B cell (primary cell): ENCODE measurements at regions not wholly inside any gene's neighbourhood (a gene's known extent, or its start where the extent isn't known, plus 50 kb on each side); places are given as distances from the start of the nearest gene placed in this dataset.
"Not testable (repeated sequence)": the region's sequence is repeated elsewhere in the genome, so short reads cannot be mapped to it uniquely, and the experiment has no call there.

ENCODE experiments used
- ATAC-seq: fragments of 200-7000 bp; cut with Tn5 transposase; one replicate; pipeline ENCODE4 v1.10.0; 2021; ENCODE audit warnings: low read depth, mild to moderate bottlenecking, moderate number of reproducible peaks, moderate library complexity
- CTCF ChIA-PET: fragments of 350-600 bp; sonication (Branson Sonifier 250); formaldehyde crosslinking; loops from one replicate; lab custom pipeline; 2021; ENCODE audit warnings: antibody characterized with exemption, inconsistent platforms; lab: Charles Lee
- POLR2A ChIA-PET: fragments of 350-600 bp; sonication (Branson Sonifier 250); formaldehyde crosslinking; loops from one replicate; lab custom pipeline; 2021; ENCODE audit warnings: antibody characterized with exemption; lab: Charles Lee
- DNase-seq: peaks from one replicate; pipeline ENCODE4 v3.0.0; 2013
- H2AFZ ChIP-seq: 2 replicates; pipeline ENCODE4 v1.6.1; 2012; ENCODE audit warnings: mild to moderate bottlenecking, low read depth, low read length; ENCODE audit not compliant: insufficient read depth, poor library complexity, severe bottlenecking
- H3K27ac ChIP-seq, 2 donors: 1 replicate in 1 of 2; 2 replicates in 1 of 2; pipeline ENCODE4 v1.5.1; 2012 to 2013; ENCODE audit warnings: low read length in 2 of 2, mild to moderate bottlenecking in 2 of 2, moderate library complexity in 1 of 2
- H3K27me3 ChIP-seq, 4 experiments: fragments of 200-600 bp in 1 of 4; sonication (generic) in 1 of 4; replicated peaks in 1 of 4; 1 replicate in 2 of 4; 2 replicates in 2 of 4; pipeline versions ENCODE4 v1.6.1 to v1.7.0; 2013 to 2016; ENCODE audit warnings: low read length in 3 of 4, mild to moderate bottlenecking in 2 of 4, mixed read lengths in 1 of 4, moderate library complexity in 1 of 4; ENCODE audit not compliant: insufficient read depth in 4 of 4, control insufficient read depth in 3 of 4; ENCODE audit errors: control extremely low read depth in 1 of 4
- H3K36me3 ChIP-seq, 2 experiments: replicated peaks in 1 of 2; 1 replicate in 1 of 2; 2 replicates in 1 of 2; pipeline versions ENCODE4 v1.6.1 to v1.7.1; 2013; ENCODE audit warnings: low read length in 1 of 2; ENCODE audit not compliant: insufficient read depth in 2 of 2, control insufficient read depth in 1 of 2; ENCODE audit errors: control extremely low read depth in 1 of 2, extremely low read depth in 1 of 2
- H3K4me1 ChIP-seq, 2 donors: fragments of 200-600 bp in 1 of 2; sonication (generic) in 1 of 2; 1 replicate in 1 of 2; 2 replicates in 1 of 2; pipeline versions ENCODE4 v1.5.1 to v1.6.1; 2013 to 2017; ENCODE audit warnings: low read length in 2 of 2; ENCODE audit not compliant: control insufficient read depth in 2 of 2, insufficient read depth in 2 of 2
- H3K4me2 ChIP-seq: replicated peaks from 2 replicates; pipeline ENCODE3; 2012; ENCODE audit warnings: mild to moderate bottlenecking, low read depth, low read length; ENCODE audit not compliant: poor library complexity, severe bottlenecking
- H3K4me3 ChIP-seq, 5 experiments: fragments of 200-600 bp in 1 of 5; sonication (generic) in 1 of 5; 1 replicate in 3 of 5; 2 replicates in 2 of 5; pipeline versions ENCODE4 v1.5.1 to v1.7.0; 2011 to 2016; ENCODE audit warnings: low read length in 4 of 5, mild to moderate bottlenecking in 4 of 5, low read depth in 2 of 5, control low read depth in 1 of 5, moderate library complexity in 1 of 5; ENCODE audit not compliant: insufficient read depth in 1 of 5; ENCODE audit errors: control extremely low read depth in 1 of 5, extremely low read depth in 1 of 5
- H3K79me2 ChIP-seq: fragments of 200-600 bp; sonication (generic); one replicate; pipeline ENCODE4 v1.6.0; 2016; ENCODE audit warnings: low read length; ENCODE audit not compliant: control insufficient read depth, insufficient read depth
- H3K9ac ChIP-seq: fragments of 200-600 bp; sonication (generic); 2 replicates; pipeline ENCODE4 v1.6.1; 2017; ENCODE audit warnings: mild to moderate bottlenecking, low read length, moderate library complexity
- H3K9me3 ChIP-seq, 3 donors: one replicate each; pipeline versions ENCODE4 v1.6.1 to v1.7.1; 2013; ENCODE audit warnings: low read length in 2 of 3; ENCODE audit not compliant: control insufficient read depth in 2 of 3, insufficient read depth in 1 of 3; ENCODE audit errors: control extremely low read depth in 1 of 3
- H4K20me1 ChIP-seq: 2 replicates; pipeline ENCODE4 v1.6.0; 2012; ENCODE audit warnings: mild to moderate bottlenecking, low read length; ENCODE audit not compliant: insufficient read depth, control insufficient read depth, poor library complexity, severe bottlenecking
- H3K27ac Mint-ChIP-seq: one replicate; pipeline ENCODE4 v1.8.0; 2021; ENCODE audit warnings: mixed read lengths
- H3K27me3 Mint-ChIP-seq: one replicate; pipeline ENCODE4 v1.8.0; 2021; ENCODE audit warnings: mixed read lengths
- H3K4me1 Mint-ChIP-seq: one replicate; pipeline ENCODE4 v1.8.0; 2021; ENCODE audit warnings: mixed read lengths
- H3K4me3 Mint-ChIP-seq: one replicate; pipeline ENCODE4 v1.8.0; 2021; ENCODE audit warnings: mixed read lengths
- H3K9me3 Mint-ChIP-seq: one replicate; pipeline ENCODE4 v1.8.0; 2022; ENCODE audit warnings: mixed read lengths; ENCODE audit not compliant: insufficient read depth
- EZH2 ChIP-seq: IDR thresholded peaks from 2 replicates; pipeline ENCODE4 v1.6.1; 2012; ENCODE audit warnings: borderline replicate concordance, low read depth, mild to moderate bottlenecking, moderate library complexity, low read length; ENCODE audit not compliant: insufficient read depth, poor library complexity, severe bottlenecking
- whole genome bisulfite sequencing: methylation state at CpG from one replicate; pipeline ENCODE4 v1.1.5; 2013; ENCODE audit warnings: missing lambda C conversion rate; ENCODE audit not compliant: insufficient coverage; 5-methylcytosine and 5-hydroxymethylcytosine counted together
- intact Hi-C: fragments of 100-400 bp; cut with micrococcal nuclease; formaldehyde crosslinking; loops from one replicate; pipeline ENCODE4 v1.10.0; 2022
- TF ChIP-seq, protein P1 (sequence below): fragments of 200-600 bp; IDR thresholded peaks from one replicate; pipeline ENCODE4 v1.8.0; 2022; ENCODE audit warnings: antibody characterized with exemption, mild to moderate bottlenecking

DNA sequence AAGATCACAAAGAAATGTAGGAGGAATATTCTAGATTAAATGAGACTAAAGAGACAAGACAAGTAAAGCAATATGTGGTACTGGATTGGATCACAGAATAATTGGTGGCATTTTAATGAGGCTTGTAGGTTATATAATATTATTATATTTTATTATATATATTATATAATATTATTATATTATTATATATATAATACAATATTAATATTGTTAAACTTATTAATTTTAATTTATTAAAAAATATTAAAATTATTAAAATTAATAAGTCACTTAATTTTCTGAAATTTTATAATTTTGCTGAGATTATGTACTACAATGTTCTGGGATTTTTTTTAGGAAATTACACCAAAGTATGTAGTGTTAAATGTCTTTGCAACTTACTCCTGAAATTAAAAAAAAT is 311.9 kb downstream of the COL11A1 start:
- no peaks in the 10 kb centered on the region for H3K4me1 ChIP-seq
- H2AFZ ChIP-seq, result no peak overlapping the region
- H4K20me1 ChIP-seq, result no peaks in the 10 kb centered on the region
- POLR2A ChIA-PET, result no interaction called here
- ATAC-seq (no peak), DNase-seq (no peak)
- H3K9ac ChIP-seq, result no peak overlapping the region
- Mint-ChIP-seq H3K27ac (no peak overlapping the region), H3K27me3 (no peaks in the 10 kb centered on the region), H3K4me3 (no peak overlapping the region), H3K9me3 (peaks cover 2% of the 10 kb centered on the region), H3K4me1 (no peaks in the 10 kb centered on the region)
- H3K27ac ChIP-seq, result no peak overlapping the region
- H3K4me2 ChIP-seq, result no peak overlapping the region
- H3K9me3 ChIP-seq, result no peaks in the 10 kb centered on the region
- CTCF ChIA-PET, result no interaction called here
- H3K36me3 ChIP-seq, result no peaks in the 10 kb centered on the region
- no peak overlapping the region for H3K4me3 ChIP-seq
- H3K27me3 ChIP-seq, result no peaks in the 10 kb centered on the region
- H3K79me2 ChIP-seq, result no peaks in the 10 kb centered on the region
- no peak for TF ChIP-seq EZH2
- TF ChIP-seq, protein P1, sequence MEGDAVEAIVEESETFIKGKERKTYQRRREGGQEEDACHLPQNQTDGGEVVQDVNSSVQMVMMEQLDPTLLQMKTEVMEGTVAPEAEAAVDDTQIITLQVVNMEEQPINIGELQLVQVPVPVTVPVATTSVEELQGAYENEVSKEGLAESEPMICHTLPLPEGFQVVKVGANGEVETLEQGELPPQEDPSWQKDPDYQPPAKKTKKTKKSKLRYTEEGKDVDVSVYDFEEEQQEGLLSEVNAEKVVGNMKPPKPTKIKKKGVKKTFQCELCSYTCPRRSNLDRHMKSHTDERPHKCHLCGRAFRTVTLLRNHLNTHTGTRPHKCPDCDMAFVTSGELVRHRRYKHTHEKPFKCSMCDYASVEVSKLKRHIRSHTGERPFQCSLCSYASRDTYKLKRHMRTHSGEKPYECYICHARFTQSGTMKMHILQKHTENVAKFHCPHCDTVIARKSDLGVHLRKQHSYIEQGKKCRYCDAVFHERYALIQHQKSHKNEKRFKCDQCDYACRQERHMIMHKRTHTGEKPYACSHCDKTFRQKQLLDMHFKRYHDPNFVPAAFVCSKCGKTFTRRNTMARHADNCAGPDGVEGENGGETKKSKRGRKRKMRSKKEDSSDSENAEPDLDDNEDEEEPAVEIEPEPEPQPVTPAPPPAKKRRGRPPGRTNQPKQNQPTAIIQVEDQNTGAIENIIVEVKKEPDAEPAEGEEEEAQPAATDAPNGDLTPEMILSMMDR, result no peak
- intact Hi-C loops, result no loop called here

DNA sequence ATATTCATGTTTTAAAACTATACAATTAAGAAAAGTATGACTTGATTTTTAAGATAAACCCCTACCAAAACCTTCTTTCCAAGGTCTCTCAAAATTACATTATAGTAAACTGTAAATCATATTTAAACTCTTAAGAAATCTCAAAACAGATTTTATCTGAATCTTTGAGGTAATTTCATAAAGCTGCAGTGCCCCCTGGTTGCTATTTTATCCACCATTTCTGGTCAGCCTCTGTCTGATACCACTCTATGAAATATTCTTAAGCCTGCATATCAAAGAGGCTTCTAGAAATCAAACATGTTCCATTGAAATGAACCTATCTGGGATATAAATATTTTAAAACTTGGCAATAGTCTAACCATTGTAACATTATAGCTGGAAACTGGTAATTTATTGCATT is 317.3 kb downstream of the COL11A1 start:
- Histone ChIP-seq H3K27ac (no peak overlapping the region), H3K4me1 (no peaks in the 10 kb centered on the region), H3K9ac (no peak overlapping the region), H3K36me3 (no peaks in the 10 kb centered on the region), H3K4me2 (no peak overlapping the region), H3K4me3 (no peak overlapping the region), H2AFZ (no peak overlapping the region), H3K27me3 (no peaks in the 10 kb centered on the region), H3K9me3 (no peaks in the 10 kb centered on the region), H4K20me1 (no peaks in the 10 kb centered on the region), H3K79me2 (no peaks in the 10 kb centered on the region)
- no peak overlapping the region for H3K27ac Mint-ChIP-seq
- no peak for ATAC-seq
- no peak for DNase-seq
- H3K27me3 Mint-ChIP-seq, result no peaks in the 10 kb centered on the region
- no peak overlapping the region for H3K4me3 Mint-ChIP-seq
- ChIA-PET CTCF (no interaction called here), POLR2A (no interaction called here)
- intact Hi-C loops, result no loop called here
- no peak for TF ChIP-seq EZH2
- TF ChIP-seq, protein P1, result no peak
- H3K9me3 Mint-ChIP-seq, result no peaks in the 10 kb centered on the region
- no peaks in the 10 kb centered on the region for H3K4me1 Mint-ChIP-seq

DNA sequence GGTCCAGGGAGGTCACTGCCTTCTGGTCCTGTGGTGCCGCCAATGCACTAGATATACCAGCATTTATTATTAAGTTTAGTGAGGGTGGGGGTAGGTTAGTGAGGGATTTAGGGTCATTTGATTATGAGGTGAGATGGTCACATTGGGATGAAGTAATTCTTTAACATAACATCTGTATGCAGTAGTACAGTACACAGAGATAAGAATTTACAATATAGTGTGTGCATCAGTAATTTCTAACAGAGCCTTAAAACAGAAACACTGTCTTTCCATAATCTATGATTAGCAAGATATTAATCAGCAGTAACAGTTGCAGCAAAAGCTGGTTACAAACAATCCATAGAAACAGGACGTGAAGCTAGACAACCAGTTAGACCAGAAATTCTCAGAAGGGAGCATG is 318.4 kb downstream of the COL11A1 start:
- 82% methylated on average over 1 of the region's 2 CpGs for WGBS
- CTCF ChIA-PET, H3K4me3 Mint-ChIP-seq, H3K9me3 Mint-ChIP-seq, H2AFZ ChIP-seq, H3K27ac Mint-ChIP-seq, POLR2A ChIA-PET, H3K27ac ChIP-seq, H3K4me2 ChIP-seq, H3K9me3 ChIP-seq, H3K27me3 ChIP-seq, H3K4me1 Mint-ChIP-seq, ATAC-seq, H3K4me1 ChIP-seq, H3K4me3 ChIP-seq, H3K27me3 Mint-ChIP-seq, H3K9ac ChIP-seq, H3K36me3 ChIP-seq, H3K79me2 ChIP-seq, intact Hi-C loops, H4K20me1 ChIP-seq, DNase-seq: not testable (repeated sequence)
